B cell (primary cell): ENCODE measurements at regions not wholly inside any gene's neighbourhood (a gene's known extent, or its start where the extent isn't known, plus 50 kb on each side); places are given as distances from the start of the nearest gene placed in this dataset.

Experiments
- ATAC-seq: fragments of 200-7000 bp; cut with Tn5 transposase; one replicate; pipeline ENCODE4 v1.10.0; 2021; ENCODE audit warnings: low read depth, mild to moderate bottlenecking, moderate number of reproducible peaks, moderate library complexity
- CTCF ChIA-PET: fragments of 350-600 bp; sonication (Branson Sonifier 250); formaldehyde crosslinking; loops from one replicate; lab custom pipeline; 2021; ENCODE audit warnings: antibody characterized with exemption, inconsistent platforms; lab: Charles Lee
- POLR2A ChIA-PET: fragments of 350-600 bp; sonication (Branson Sonifier 250); formaldehyde crosslinking; loops from one replicate; lab custom pipeline; 2021; ENCODE audit warnings: antibody characterized with exemption; lab: Charles Lee
- DNase-seq: peaks from one replicate; pipeline ENCODE4 v3.0.0; 2013
- H2AFZ ChIP-seq: 2 replicates; pipeline ENCODE4 v1.6.1; 2012; ENCODE audit warnings: mild to moderate bottlenecking, low read depth, low read length; ENCODE audit not compliant: insufficient read depth, poor library complexity, severe bottlenecking
- H3K27ac ChIP-seq, 2 donors: 1 replicate in 1 of 2; 2 replicates in 1 of 2; pipeline ENCODE4 v1.5.1; 2012 to 2013; ENCODE audit warnings: low read length in 2 of 2, mild to moderate bottlenecking in 2 of 2, moderate library complexity in 1 of 2
- H3K27me3 ChIP-seq, 4 experiments: fragments of 200-600 bp in 1 of 4; sonication (generic) in 1 of 4; replicated peaks in 1 of 4; 1 replicate in 2 of 4; 2 replicates in 2 of 4; pipeline versions ENCODE4 v1.6.1 to v1.7.0; 2013 to 2016; ENCODE audit warnings: low read length in 3 of 4, mild to moderate bottlenecking in 2 of 4, mixed read lengths in 1 of 4, moderate library complexity in 1 of 4; ENCODE audit not compliant: insufficient read depth in 4 of 4, control insufficient read depth in 3 of 4; ENCODE audit errors: control extremely low read depth in 1 of 4
- H3K36me3 ChIP-seq, 2 experiments: replicated peaks in 1 of 2; 1 replicate in 1 of 2; 2 replicates in 1 of 2; pipeline versions ENCODE4 v1.6.1 to v1.7.1; 2013; ENCODE audit warnings: low read length in 1 of 2; ENCODE audit not compliant: insufficient read depth in 2 of 2, control insufficient read depth in 1 of 2; ENCODE audit errors: control extremely low read depth in 1 of 2, extremely low read depth in 1 of 2
- H3K4me1 ChIP-seq, 2 donors: fragments of 200-600 bp in 1 of 2; sonication (generic) in 1 of 2; 1 replicate in 1 of 2; 2 replicates in 1 of 2; pipeline versions ENCODE4 v1.5.1 to v1.6.1; 2013 to 2017; ENCODE audit warnings: low read length in 2 of 2; ENCODE audit not compliant: control insufficient read depth in 2 of 2, insufficient read depth in 2 of 2
- H3K4me2 ChIP-seq: replicated peaks from 2 replicates; pipeline ENCODE3; 2012; ENCODE audit warnings: mild to moderate bottlenecking, low read depth, low read length; ENCODE audit not compliant: poor library complexity, severe bottlenecking
- H3K4me3 ChIP-seq, 5 experiments: fragments of 200-600 bp in 1 of 5; sonication (generic) in 1 of 5; 1 replicate in 3 of 5; 2 replicates in 2 of 5; pipeline versions ENCODE4 v1.5.1 to v1.7.0; 2011 to 2016; ENCODE audit warnings: low read length in 4 of 5, mild to moderate bottlenecking in 4 of 5, low read depth in 2 of 5, control low read depth in 1 of 5, moderate library complexity in 1 of 5; ENCODE audit not compliant: insufficient read depth in 1 of 5; ENCODE audit errors: control extremely low read depth in 1 of 5, extremely low read depth in 1 of 5
- H3K79me2 ChIP-seq: fragments of 200-600 bp; sonication (generic); one replicate; pipeline ENCODE4 v1.6.0; 2016; ENCODE audit warnings: low read length; ENCODE audit not compliant: control insufficient read depth, insufficient read depth
- H3K9ac ChIP-seq: fragments of 200-600 bp; sonication (generic); 2 replicates; pipeline ENCODE4 v1.6.1; 2017; ENCODE audit warnings: mild to moderate bottlenecking, low read length, moderate library complexity
- H3K9me3 ChIP-seq, 3 donors: one replicate each; pipeline versions ENCODE4 v1.6.1 to v1.7.1; 2013; ENCODE audit warnings: low read length in 2 of 3; ENCODE audit not compliant: control insufficient read depth in 2 of 3, insufficient read depth in 1 of 3; ENCODE audit errors: control extremely low read depth in 1 of 3
- H4K20me1 ChIP-seq: 2 replicates; pipeline ENCODE4 v1.6.0; 2012; ENCODE audit warnings: mild to moderate bottlenecking, low read length; ENCODE audit not compliant: insufficient read depth, control insufficient read depth, poor library complexity, severe bottlenecking
- H3K27ac Mint-ChIP-seq: one replicate; pipeline ENCODE4 v1.8.0; 2021; ENCODE audit warnings: mixed read lengths
- H3K27me3 Mint-ChIP-seq: one replicate; pipeline ENCODE4 v1.8.0; 2021; ENCODE audit warnings: mixed read lengths
- H3K4me1 Mint-ChIP-seq: one replicate; pipeline ENCODE4 v1.8.0; 2021; ENCODE audit warnings: mixed read lengths
- H3K4me3 Mint-ChIP-seq: one replicate; pipeline ENCODE4 v1.8.0; 2021; ENCODE audit warnings: mixed read lengths
- H3K9me3 Mint-ChIP-seq: one replicate; pipeline ENCODE4 v1.8.0; 2022; ENCODE audit warnings: mixed read lengths; ENCODE audit not compliant: insufficient read depth
- EZH2 ChIP-seq: IDR thresholded peaks from 2 replicates; pipeline ENCODE4 v1.6.1; 2012; ENCODE audit warnings: borderline replicate concordance, low read depth, mild to moderate bottlenecking, moderate library complexity, low read length; ENCODE audit not compliant: insufficient read depth, poor library complexity, severe bottlenecking
- WGBS: methylation state at CpG from one replicate; pipeline ENCODE4 v1.1.5; 2013; ENCODE audit warnings: missing lambda C conversion rate; ENCODE audit not compliant: insufficient coverage; 5-methylcytosine and 5-hydroxymethylcytosine counted together
- intact Hi-C: fragments of 100-400 bp; cut with micrococcal nuclease; formaldehyde crosslinking; loops from one replicate; pipeline ENCODE4 v1.10.0; 2022
- TF ChIP-seq, protein P1 (sequence below): fragments of 200-600 bp; IDR thresholded peaks from one replicate; pipeline ENCODE4 v1.8.0; 2022; ENCODE audit warnings: antibody characterized with exemption, mild to moderate bottlenecking

DNA sequence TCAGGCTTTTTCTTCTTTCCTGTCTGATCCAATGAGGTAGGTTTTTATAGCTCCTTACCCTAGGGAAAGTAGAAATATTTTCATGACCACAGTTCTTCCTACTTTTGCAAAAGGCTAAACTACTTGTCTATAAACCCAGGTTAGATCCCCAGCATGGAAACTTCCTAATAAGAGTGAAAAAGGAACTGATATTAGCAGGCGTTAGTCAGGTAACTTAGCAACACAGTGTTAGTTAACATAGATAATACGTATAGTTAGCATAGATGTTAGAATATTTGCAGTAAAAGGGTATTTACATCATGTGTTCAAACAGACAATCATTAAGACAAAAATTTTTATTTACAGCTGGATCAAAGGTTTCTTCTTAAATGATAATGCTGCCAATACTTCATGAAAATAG is 162.9 kb upstream of the DAB2 start:
- peaks cover 0 to 3% (median 0%) of the 10 kb centered on the region in 4 experiments for H3K27me3 ChIP-seq
- no peaks in the 10 kb centered on the region for H3K79me2 ChIP-seq
- ATAC-seq: no peak
- no peak overlapping the region for H3K27ac Mint-ChIP-seq
- ChIA-PET CTCF (interaction anchor here (2.2 kb wide), 1 partner anchor 9 kb away, joined by 15 read pairs; no protein-coding TSS in a partner anchor), POLR2A (no interaction called here)
- no peaks in the 10 kb centered on the region for H3K4me1 Mint-ChIP-seq
- no peak overlapping the region for H2AFZ ChIP-seq
- H3K4me3 ChIP-seq: no peak overlapping the region
- peaks cover 5% of the 10 kb centered on the region for H3K27me3 Mint-ChIP-seq
- no peaks in the 10 kb centered on the region for H3K4me1 ChIP-seq
- H3K9me3 ChIP-seq: no peaks in the 10 kb centered on the region
- no peak overlapping the region for H3K4me2 ChIP-seq
- no peaks in the 10 kb centered on the region for H3K36me3 ChIP-seq
- no peak overlapping the region for H3K4me3 Mint-ChIP-seq
- H3K27ac ChIP-seq: no peak overlapping the region
- no CpG with 5 or more reads among the region's 2 CpGs for WGBS
- intact Hi-C loops: no loop called here
- H3K9me3 Mint-ChIP-seq: no peaks in the 10 kb centered on the region
- no peak for DNase-seq
- no peaks in the 10 kb centered on the region for H4K20me1 ChIP-seq
- TF ChIP-seq EZH2: no peak
- TF ChIP-seq, protein P1, sequence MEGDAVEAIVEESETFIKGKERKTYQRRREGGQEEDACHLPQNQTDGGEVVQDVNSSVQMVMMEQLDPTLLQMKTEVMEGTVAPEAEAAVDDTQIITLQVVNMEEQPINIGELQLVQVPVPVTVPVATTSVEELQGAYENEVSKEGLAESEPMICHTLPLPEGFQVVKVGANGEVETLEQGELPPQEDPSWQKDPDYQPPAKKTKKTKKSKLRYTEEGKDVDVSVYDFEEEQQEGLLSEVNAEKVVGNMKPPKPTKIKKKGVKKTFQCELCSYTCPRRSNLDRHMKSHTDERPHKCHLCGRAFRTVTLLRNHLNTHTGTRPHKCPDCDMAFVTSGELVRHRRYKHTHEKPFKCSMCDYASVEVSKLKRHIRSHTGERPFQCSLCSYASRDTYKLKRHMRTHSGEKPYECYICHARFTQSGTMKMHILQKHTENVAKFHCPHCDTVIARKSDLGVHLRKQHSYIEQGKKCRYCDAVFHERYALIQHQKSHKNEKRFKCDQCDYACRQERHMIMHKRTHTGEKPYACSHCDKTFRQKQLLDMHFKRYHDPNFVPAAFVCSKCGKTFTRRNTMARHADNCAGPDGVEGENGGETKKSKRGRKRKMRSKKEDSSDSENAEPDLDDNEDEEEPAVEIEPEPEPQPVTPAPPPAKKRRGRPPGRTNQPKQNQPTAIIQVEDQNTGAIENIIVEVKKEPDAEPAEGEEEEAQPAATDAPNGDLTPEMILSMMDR: no peak
- no peak overlapping the region for H3K9ac ChIP-seq

DNA sequence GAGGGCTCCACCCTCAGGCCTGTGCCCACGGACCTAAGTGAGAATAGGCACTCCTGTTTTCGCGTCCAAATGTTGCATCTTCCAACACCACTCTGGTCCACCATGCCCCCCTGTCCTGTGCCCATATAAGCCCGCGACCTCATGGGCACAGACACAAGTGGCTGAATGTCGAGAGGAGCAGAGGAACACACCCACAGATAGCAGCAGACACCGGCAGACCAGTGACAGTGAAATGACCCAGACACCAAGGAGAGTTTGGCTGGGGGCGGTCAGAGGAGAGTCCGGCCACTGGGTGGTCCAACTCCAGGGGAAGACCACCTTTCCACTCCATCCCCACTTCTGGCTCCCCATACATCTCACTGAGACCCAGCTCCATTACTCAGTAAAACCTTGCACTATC is 161.4 kb upstream of the DAB2 start:
- no peak for ATAC-seq
- ChIA-PET CTCF (interaction anchor here (0.7 kb wide), 1 partner anchor 9 kb away, joined by 3 read pairs; no protein-coding TSS in a partner anchor), POLR2A (no interaction called here)
- Mint-ChIP-seq H3K4me3 (no peak overlapping the region), H3K27ac (no peak overlapping the region), H3K4me1 (peaks cover 2% of the 10 kb centered on the region), H3K9me3 (no peaks in the 10 kb centered on the region), H3K27me3 (peaks cover 10% of the 10 kb centered on the region)
- H3K36me3 ChIP-seq: no peaks in the 10 kb centered on the region
- no peaks in the 10 kb centered on the region for H3K79me2 ChIP-seq
- no peak overlapping the region for H2AFZ ChIP-seq
- 93% methylated on average over 9 of the region's 9 CpGs for WGBS
- intact Hi-C loops: no loop called here
- no peak overlapping the region for H3K4me2 ChIP-seq
- TF ChIP-seq, protein P1: no peak
- TF ChIP-seq EZH2: no peak
- no peak overlapping the region for H3K27ac ChIP-seq
- no peak overlapping the region for H3K9ac ChIP-seq
- H3K4me3 ChIP-seq: no peak overlapping the region
- no peaks in the 10 kb centered on the region for H3K9me3 ChIP-seq
- H3K27me3 ChIP-seq: peaks cover 0 to 3% (median 0%) of the 10 kb centered on the region in 4 experiments
- peaks cover 4 to 5% of the 10 kb centered on the region in 2 donors for H3K4me1 ChIP-seq
- no peaks in the 10 kb centered on the region for H4K20me1 ChIP-seq
- no peak for DNase-seq
